ENCODE measurements at regions not wholly inside any gene's neighbourhood (a gene's known extent, or its start where the extent isn't known, plus 50 kb on each side); places are given as distances from the start of the nearest gene placed in this dataset.

DNA sequence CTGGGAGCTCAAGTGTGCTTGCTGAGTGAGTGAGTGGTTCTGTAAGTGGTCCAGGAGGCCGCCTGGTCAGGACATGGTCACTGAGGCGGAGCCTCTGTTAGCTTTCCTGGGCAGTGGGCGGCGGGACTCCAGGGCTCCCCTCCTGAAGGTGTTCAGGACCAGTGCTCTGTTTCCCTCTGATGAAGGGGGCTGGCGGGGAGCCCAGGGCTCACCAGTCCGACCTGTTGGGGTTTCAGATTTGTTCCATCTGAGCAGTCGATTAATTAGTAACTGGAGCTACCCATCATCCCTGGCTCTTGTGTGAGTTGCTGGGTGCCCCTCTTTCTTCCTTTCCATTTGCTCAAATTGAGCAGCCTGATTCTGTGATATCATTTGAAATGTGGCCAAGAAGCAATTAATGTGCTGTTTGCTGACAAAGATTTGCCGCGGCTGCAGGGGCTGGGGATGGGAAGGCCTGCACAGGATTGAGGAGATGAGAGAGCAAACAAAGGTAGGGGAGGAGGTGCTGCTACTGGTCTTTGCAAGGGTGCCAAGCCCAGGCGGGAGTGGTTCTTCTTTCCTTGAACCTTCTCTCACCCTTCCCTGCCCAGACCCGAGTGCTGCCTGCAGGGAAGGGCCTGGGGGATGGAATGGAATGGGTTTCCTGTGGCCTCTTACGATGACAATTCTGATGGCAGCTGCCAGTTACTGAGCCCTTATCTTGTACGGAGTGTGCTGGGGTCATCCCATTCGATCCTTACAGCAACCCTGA is 92.8 kb upstream of the PITX1 start:
- TF ChIP-seq POLR2A (IDR thresholded peaks at IDR 0.05) (no peak), POLR2AphosphoS5 (IDR thresholded peaks at IDR 0.05) (no peak)
- TF ChIP-seq, protein P1, sequence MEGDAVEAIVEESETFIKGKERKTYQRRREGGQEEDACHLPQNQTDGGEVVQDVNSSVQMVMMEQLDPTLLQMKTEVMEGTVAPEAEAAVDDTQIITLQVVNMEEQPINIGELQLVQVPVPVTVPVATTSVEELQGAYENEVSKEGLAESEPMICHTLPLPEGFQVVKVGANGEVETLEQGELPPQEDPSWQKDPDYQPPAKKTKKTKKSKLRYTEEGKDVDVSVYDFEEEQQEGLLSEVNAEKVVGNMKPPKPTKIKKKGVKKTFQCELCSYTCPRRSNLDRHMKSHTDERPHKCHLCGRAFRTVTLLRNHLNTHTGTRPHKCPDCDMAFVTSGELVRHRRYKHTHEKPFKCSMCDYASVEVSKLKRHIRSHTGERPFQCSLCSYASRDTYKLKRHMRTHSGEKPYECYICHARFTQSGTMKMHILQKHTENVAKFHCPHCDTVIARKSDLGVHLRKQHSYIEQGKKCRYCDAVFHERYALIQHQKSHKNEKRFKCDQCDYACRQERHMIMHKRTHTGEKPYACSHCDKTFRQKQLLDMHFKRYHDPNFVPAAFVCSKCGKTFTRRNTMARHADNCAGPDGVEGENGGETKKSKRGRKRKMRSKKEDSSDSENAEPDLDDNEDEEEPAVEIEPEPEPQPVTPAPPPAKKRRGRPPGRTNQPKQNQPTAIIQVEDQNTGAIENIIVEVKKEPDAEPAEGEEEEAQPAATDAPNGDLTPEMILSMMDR (IDR thresholded peaks at IDR 0.05): no peak
- H3K27ac ChIP-seq: no peak overlapping the region
- DNase-seq (ENCODE audit: low spot score in 2 of 2): no peak
- H3K4me3 ChIP-seq: no peak overlapping the region
- peaks cover 0 to 3% of the 10 kb centered on the region in 2 donors for H3K27me3 ChIP-seq
- H3K4me1 ChIP-seq: no peaks in the 10 kb centered on the region
- H3K9me3 ChIP-seq: no peaks in the 10 kb centered on the region
- no peaks in the 10 kb centered on the region for H3K36me3 ChIP-seq
- intact Hi-C loops (cut with DNase I; ENCODE audit: low total_unique reads): no loop called here

DNA sequence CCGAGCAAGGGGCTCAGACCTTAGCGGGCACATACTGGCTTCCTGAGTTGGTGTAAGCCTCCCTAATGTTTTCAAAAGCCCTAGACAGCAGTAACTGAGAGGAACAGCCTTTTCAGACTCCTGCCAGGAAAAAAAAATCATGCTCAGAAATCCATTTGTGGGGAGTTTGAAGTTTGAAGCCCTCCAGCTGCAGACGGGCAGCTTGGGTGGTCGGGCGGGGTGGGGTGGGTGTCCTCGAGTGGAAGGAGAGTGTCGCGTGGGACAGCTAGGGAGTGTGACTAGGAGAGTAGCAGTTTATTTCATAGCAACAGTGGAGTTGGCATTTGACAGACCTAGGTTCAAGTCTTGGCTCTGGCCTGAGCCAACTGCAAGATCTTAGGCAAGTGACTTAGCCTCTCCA is 90.7 kb upstream of the PITX1 start:
- no peak for DNase-seq (ENCODE audit: low spot score in 2 of 2)
- H3K36me3 ChIP-seq: no peaks in the 10 kb centered on the region
- TF ChIP-seq POLR2A (IDR thresholded peaks at IDR 0.05) (no peak), POLR2AphosphoS5 (IDR thresholded peaks at IDR 0.05) (no peak)
- TF ChIP-seq, protein P1 (IDR thresholded peaks at IDR 0.05): no peak
- peaks cover 0 to 3% of the 10 kb centered on the region in 2 donors for H3K27me3 ChIP-seq
- intact Hi-C loops (cut with DNase I; ENCODE audit: low total_unique reads): no loop called here
- H3K4me3 ChIP-seq: no peak overlapping the region
- H3K4me1 ChIP-seq: no peaks in the 10 kb centered on the region
- H3K9me3 ChIP-seq: no peaks in the 10 kb centered on the region
- no peak overlapping the region for H3K27ac ChIP-seq

DNA sequence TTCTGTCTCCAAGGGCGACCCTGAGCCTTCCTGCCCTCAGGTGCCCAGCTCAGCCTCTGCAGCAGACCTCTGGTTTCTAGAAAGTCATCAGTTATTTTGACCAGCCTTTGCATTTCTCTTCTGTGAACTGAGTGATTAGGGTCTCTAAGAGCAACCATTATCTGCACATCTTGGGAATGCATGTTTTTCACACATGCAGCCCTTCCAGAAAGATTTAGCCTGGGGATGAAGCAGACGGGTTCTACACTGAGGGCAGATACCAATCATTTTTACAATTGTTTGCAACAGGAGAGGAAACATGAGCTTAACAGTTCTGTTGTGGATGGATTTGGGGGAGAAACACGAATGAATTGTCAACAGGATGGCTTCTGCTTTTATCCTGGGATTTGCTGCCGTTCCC is 90.1 kb upstream of the PITX1 start:
- Histone ChIP-seq H3K4me1 (no peaks in the 10 kb centered on the region), H3K4me3 (no peak overlapping the region), H3K9me3 (no peaks in the 10 kb centered on the region), H3K36me3 (no peaks in the 10 kb centered on the region), H3K27ac (no peak overlapping the region), H3K27me3 (peaks cover 0 to 3% of the 10 kb centered on the region in 2 donors)
- TF ChIP-seq, protein P1 (IDR thresholded peaks at IDR 0.05): no peak
- no peak for TF ChIP-seq POLR2A (IDR thresholded peaks at IDR 0.05)
- TF ChIP-seq POLR2AphosphoS5 (IDR thresholded peaks at IDR 0.05): no peak
- intact Hi-C loops (cut with DNase I; ENCODE audit: low total_unique reads): no loop called here
- no peak for DNase-seq (ENCODE audit: low spot score in 2 of 2)

DNA sequence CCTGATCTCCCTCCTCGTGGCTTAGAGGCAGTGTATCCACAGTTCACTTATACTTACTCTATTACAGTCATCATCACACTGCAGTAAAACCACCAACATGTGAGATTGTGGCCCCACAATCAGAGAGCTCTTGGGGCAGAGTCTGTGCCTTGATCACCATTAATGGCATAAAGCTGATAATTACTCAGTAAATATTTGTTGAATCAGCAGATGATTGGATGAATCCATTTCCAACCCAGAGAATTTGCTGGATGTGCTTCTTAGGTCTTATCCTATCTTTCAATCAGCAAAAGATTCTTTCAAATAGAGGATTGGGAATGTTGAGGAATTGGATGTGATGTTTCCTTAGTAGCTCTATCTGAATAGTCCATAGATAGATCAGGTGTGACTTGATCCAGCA is 88.8 kb upstream of the PITX1 start:
- H3K27me3 ChIP-seq: peaks cover 0 to 3% of the 10 kb centered on the region in 2 donors
- no peak overlapping the region for H3K4me3 ChIP-seq
- no peak overlapping the region for H3K27ac ChIP-seq
- DNase-seq (ENCODE audit: low spot score in 2 of 2): no peak
- no peaks in the 10 kb centered on the region for H3K36me3 ChIP-seq
- no peaks in the 10 kb centered on the region for H3K9me3 ChIP-seq
- no peaks in the 10 kb centered on the region for H3K4me1 ChIP-seq
- TF ChIP-seq POLR2A (IDR thresholded peaks at IDR 0.05) (no peak), POLR2AphosphoS5 (IDR thresholded peaks at IDR 0.05) (no peak)
- TF ChIP-seq, protein P1 (IDR thresholded peaks at IDR 0.05): no peak
- intact Hi-C loops (cut with DNase I; ENCODE audit: low total_unique reads): no loop called here

DNA sequence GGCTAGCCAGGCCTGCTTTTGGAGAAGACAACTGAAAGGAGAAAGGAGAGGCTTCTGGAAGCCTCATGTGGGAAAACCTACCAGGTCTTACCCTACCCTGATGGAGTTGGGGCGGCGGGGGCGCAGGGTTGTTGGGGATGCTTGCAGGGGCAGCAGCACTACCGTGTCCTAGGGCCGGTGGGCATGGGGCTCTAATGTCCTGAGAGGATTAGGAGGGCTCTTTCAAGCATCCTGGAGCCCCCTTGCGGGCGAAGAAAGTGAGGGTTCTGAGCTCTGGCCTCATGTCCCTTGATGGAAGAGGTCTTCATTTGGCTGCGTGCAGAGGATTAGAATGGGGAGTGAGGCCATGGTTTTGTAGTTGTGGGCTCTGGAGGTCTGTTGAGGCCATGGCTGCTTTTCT is 86.9 kb upstream of the PITX1 start:
- no peaks in the 10 kb centered on the region for H3K36me3 ChIP-seq
- intact Hi-C loops (cut with DNase I; ENCODE audit: low total_unique reads): no loop called here
- no peak overlapping the region for H3K27ac ChIP-seq
- H3K4me3 ChIP-seq: no peak overlapping the region
- no peaks in the 10 kb centered on the region for H3K4me1 ChIP-seq
- peaks cover 0 to 3% of the 10 kb centered on the region in 2 donors for H3K27me3 ChIP-seq
- no peak for DNase-seq (ENCODE audit: low spot score in 2 of 2)
- H3K9me3 ChIP-seq: no peaks in the 10 kb centered on the region
- no peak for TF ChIP-seq POLR2AphosphoS5 (IDR thresholded peaks at IDR 0.05)
- TF ChIP-seq POLR2A (IDR thresholded peaks at IDR 0.05): no peak
- TF ChIP-seq, protein P1 (IDR thresholded peaks at IDR 0.05): no peak

Measured in breast epithelium (tissue), 4 donors.